HG03575 (cell line): ENCODE measurements at regions not wholly inside any gene's neighbourhood (a gene's known extent, or its start where the extent isn't known, plus 50 kb on each side); places are given as distances from the start of the nearest gene placed in this dataset.

Experiments
- ATAC-seq: cut with Tn5 transposase; IDR thresholded peaks from one replicate; pipeline ENCODE4 v1.9.1; 2021; ENCODE audit not compliant: unreplicated experiment, insufficient number of reproducible peaks, low FRiP score; ENCODE audit errors: extremely low read depth

- ATAC-seq: no peak
Observed at GRCh38 chr10:124291001-124291701, 127.6 kb downstream of the OAT start.

- no peak for ATAC-seq
Observed at GRCh38 chr10:124289851-124290795, 128.6 kb downstream of the OAT start.

- ATAC-seq: no peak
Observed at GRCh38 chr10:124288928-124289850, 129.5 kb downstream of the OAT start.

GRCh38 chr10:124288486-124288885, 130.2 kb downstream of the OAT start:
- no peak for ATAC-seq

- ATAC-seq: no peak
Observed at GRCh38 chr10:124287791-124288190, 130.9 kb downstream of the OAT start.

GRCh38 chr10:124287071-124287685, 131.5 kb downstream of the OAT start:
- ATAC-seq: no peak

GRCh38 chr10:124286621-124287020, 132.1 kb downstream of the OAT start:
- ATAC-seq: no peak

GRCh38 chr10:124285587-124286527, 132.9 kb downstream of the OAT start:
- ATAC-seq: no peak

GRCh38 chr10:124283949-124284250, 134.8 kb downstream of the OAT start:
- ATAC-seq: no peak

- no peak for ATAC-seq
Observed at GRCh38 chr10:124283215-124283948, 135.3 kb downstream of the OAT start.

GRCh38 chr10:124282326-124282725, 136.4 kb downstream of the OAT start:
- no peak for ATAC-seq

GRCh38 chr10:124281666-124282065, 137.1 kb downstream of the OAT start:
- no peak for ATAC-seq

GRCh38 chr10:124280916-124281315, 137.8 kb downstream of the OAT start:
- ATAC-seq: no peak

- ATAC-seq: no peak
Observed at GRCh38 chr10:124279882-124280281, 138.8 kb downstream of the OAT start.

- ATAC-seq: no peak
Observed at GRCh38 chr10:124279298-124279697, 139.4 kb downstream of the OAT start.

- ATAC-seq: no peak
Observed at GRCh38 chr10:124278356-124278755, 140.4 kb downstream of the OAT start.

- ATAC-seq: no peak
Observed at GRCh38 chr10:124273141-124273540, 145.6 kb downstream of the OAT start.
